Choroid plexus epithelial cell (primary cell): ENCODE measurements at regions not wholly inside any gene's neighbourhood (a gene's known extent, or its start where the extent isn't known, plus 50 kb on each side); places are given as distances from the start of the nearest gene placed in this dataset.
A peak's percentile ranks its signal among the peaks of the same experiment; 100 is the strongest.

Experiments
- DNase-seq: peaks from one replicate; pipeline ENCODE4 v3.0.0-alpha.2; 2010; ENCODE audit warnings: low read depth
- H3K4me3 ChIP-seq: 2 replicates; pipeline ENCODE4 v1.5.1; 2011; ENCODE audit warnings: low read depth, mild to moderate bottlenecking, control low read depth, low read length, moderate library complexity
- TF ChIP-seq, protein P1 (sequence below): conservative IDR thresholded peaks from 2 replicates; pipeline ENCODE4 v1.5.1; 2011; ENCODE audit warnings: low read depth, mild to moderate bottlenecking, control low read depth, inconsistent platforms, low read length, moderate library complexity

DNA sequence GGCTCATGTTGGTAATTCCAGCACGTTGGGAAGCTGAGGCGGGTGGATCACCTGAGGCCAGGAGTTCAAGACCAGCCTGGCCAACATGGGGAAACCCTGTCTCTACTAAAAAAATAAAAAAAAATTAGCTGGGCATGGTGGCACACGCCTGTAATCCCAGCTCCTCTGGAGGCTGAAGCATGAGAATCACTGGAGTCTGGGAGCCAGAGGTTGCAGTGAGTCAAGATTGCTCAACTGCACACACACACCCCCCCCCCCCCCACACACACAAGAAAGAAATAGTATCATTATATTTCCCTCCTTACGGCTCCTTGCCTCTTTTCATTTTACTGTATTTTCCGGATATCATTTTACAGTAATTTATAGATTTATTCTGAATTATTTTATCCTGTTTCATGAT lies 963.1 kb upstream of the GOT2 start:
- DNase-seq = peak; percentile 39
- TF ChIP-seq, protein P1, sequence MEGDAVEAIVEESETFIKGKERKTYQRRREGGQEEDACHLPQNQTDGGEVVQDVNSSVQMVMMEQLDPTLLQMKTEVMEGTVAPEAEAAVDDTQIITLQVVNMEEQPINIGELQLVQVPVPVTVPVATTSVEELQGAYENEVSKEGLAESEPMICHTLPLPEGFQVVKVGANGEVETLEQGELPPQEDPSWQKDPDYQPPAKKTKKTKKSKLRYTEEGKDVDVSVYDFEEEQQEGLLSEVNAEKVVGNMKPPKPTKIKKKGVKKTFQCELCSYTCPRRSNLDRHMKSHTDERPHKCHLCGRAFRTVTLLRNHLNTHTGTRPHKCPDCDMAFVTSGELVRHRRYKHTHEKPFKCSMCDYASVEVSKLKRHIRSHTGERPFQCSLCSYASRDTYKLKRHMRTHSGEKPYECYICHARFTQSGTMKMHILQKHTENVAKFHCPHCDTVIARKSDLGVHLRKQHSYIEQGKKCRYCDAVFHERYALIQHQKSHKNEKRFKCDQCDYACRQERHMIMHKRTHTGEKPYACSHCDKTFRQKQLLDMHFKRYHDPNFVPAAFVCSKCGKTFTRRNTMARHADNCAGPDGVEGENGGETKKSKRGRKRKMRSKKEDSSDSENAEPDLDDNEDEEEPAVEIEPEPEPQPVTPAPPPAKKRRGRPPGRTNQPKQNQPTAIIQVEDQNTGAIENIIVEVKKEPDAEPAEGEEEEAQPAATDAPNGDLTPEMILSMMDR = no peak
- H3K4me3 ChIP-seq = no peak overlapping the region

DNA sequence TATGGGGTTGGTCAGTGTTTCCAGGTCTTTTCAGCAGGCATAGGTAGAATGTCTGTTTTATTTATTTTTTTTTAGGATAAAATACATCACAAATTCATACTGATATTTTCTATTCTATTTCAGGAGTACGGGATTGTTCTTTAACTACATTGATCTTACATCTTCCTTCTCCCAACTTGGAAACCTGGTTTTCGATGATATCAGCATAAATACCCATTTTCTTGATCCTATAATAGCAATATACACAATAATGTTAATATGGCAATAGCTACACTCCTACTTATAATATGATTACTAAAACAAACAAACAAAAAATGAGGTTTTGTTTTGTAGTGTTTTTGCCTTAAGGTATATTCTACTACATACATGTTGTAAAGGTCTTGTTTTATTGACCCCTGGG lies 962.4 kb upstream of the GOT2 start:
- H3K4me3 ChIP-seq = no peak overlapping the region
- no peak for DNase-seq
- TF ChIP-seq, protein P1 = no peak

DNA sequence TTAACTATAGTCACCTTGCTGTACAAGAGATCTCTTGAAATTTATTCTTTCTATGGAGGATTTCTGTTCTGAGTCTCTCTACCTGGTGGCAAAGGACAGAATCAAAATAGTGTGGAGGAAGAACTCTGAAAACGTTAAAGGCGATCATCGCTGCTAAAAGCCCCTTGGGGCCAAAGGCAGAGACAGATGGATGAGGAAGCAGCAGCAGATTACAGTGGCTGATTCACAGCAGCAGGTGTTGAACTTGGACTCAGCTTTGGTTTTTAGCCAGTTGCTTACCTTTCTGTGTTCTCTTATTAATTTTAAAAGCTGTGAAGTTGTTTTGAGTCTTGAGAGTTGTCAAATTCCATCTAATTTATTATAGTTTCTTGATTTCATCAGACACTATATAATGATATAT lies 956.1 kb upstream of the GOT2 start:
- TF ChIP-seq, protein P1 = no peak

DNA sequence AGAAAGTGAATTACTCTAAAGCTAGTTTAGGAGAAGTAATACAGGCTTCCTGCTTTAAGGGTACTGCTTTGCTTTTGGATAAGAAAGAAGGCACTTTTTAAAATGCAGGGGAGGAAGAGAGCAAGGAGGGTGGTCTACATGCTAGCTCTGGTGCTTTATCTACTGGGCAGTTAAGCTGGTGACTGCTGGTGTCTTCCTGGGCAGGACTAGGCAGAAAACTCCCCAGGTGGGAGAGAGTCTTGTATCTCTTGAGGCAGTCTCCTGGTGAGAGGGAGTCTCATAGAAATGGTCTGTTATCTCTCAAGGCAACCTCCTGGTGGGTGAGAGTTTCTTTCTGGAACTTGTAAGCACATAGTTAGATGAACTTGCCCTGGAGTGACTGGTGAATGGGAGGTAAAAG lies 953.9 kb upstream of the GOT2 start:
- DNase-seq = peak; percentile 32
- no peak overlapping the region for H3K4me3 ChIP-seq
- TF ChIP-seq, protein P1 = no peak

More for the DNA sequence above, 956.1 kb upstream of the GOT2 start:
- H3K4me3 ChIP-seq = no peak overlapping the region
- no peak for DNase-seq

DNA sequence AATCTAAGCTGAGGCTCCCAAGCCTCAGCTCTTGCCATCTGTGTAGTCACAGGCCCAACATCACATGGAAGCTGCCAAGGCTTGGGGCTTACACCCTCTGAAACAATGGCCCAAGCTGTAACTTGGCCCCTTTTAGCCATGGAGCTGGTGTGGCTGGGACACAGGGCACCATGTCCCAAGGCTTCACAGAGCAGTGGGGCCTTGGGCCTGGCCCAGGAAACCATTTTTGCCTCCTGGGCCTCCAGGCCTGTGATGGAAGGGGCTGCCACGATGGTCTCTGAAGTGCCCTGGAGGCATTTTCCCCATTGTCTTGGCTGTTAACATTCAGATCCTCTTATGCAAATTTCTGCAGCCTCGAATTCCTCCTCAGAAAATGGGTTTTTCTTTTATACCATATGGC lies 952.3 kb upstream of the GOT2 start:
- no peak overlapping the region for H3K4me3 ChIP-seq
- TF ChIP-seq, protein P1 = no peak

DNA sequence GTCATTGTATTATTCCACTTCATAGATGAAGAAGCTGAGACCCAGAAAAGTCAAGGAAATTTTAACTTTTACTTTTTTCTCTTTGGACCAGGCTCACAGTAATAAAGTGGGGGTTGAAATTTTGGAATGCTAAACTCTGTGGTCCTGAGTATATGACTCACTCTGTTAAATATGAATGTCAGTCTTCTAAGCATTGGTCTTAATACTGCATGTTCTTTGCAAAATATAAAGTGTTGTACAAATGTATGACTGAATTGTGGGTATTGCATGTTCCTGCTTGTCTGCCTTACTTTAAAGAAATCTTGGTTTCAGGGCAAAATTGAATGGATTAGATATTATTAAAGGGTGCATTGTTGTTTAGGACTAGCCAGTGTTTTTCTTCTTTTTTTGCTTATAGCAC lies 950.8 kb upstream of the GOT2 start:
- H3K4me3 ChIP-seq = no peak overlapping the region
- TF ChIP-seq, protein P1 = no peak
- DNase-seq = peak; percentile 27

More for the DNA sequence above, 952.3 kb upstream of the GOT2 start:
- no peak for DNase-seq

DNA sequence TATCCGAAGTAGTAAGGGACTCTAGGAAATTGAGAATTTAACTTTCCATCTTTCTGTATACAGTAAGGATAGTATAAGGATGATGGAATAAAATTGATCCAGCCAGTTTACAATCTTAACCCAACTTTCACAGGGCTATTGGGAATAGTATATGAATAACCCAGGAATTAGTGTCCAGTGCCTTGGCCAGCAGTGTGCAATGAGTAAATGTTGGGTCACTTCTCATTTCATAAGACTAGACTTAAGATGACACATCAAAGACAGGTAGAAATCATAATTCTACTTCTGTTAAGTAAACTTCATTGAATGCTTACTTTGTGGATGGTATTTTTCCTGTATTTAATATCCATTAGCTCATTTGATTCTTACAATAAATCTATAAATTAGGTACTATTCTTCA lies 949.6 kb upstream of the GOT2 start:
- no peak overlapping the region for H3K4me3 ChIP-seq
- no peak for DNase-seq
- TF ChIP-seq, protein P1 = no peak
